IMR-90 (cell line): ENCODE measurements at regions not wholly inside any gene's neighbourhood (a gene's known extent, or its start where the extent isn't known, plus 50 kb on each side); places are given as distances from the start of the nearest gene placed in this dataset.

Experiments
- ATAC-seq: fragments of 200-7000 bp; cut with Tn5 transposase; 2 replicates; pipeline ENCODE4 v1.9.1; 2020; ENCODE audit warnings: low read depth, mild to moderate bottlenecking, moderate library complexity
- BruUV-seq: library from RNA; stranded (reverse); fragments of 400-500 nt; replicated peaks from 2 replicates; lab custom pipeline; 2021; lab: Mats Ljungman, UMichigan
- CTCF ChIA-PET: fragments of 300-600 bp; formaldehyde crosslinking; extraction: SDS; loops from one replicate; lab custom pipeline; 2021; ENCODE audit warnings: antibody characterized with exemption; lab: Yijun Ruan, JAX
- POLR2A ChIA-PET: fragments of 300-600 bp; sonication (Branson Sonifier 250); formaldehyde crosslinking; loops from one replicate; lab custom pipeline; 2022; ENCODE audit warnings: antibody characterized with exemption; ENCODE audit not compliant: unreplicated experiment; lab: Charles Lee
- DNase-seq: peaks from one replicate; pipeline ENCODE4 v3.0.0; 2013
- H2AFZ ChIP-seq: replicated peaks from 2 replicates; pipeline ENCODE3; 2013; ENCODE audit warnings: low read length, mild to moderate bottlenecking; ENCODE audit not compliant: poor library complexity
- H2AK5ac ChIP-seq: 2 replicates; pipeline ENCODE4 v1.6.1; 2013; ENCODE audit warnings: low read depth, low read length, inconsistent platforms
- H2AK9ac ChIP-seq: replicated peaks from 2 replicates; pipeline ENCODE3; 2013; ENCODE audit warnings: mild to moderate bottlenecking, low read depth, low read length, moderate library complexity; ENCODE audit not compliant: poor library complexity
- H2BK120ac ChIP-seq: 2 replicates; pipeline ENCODE4 v1.6.1; 2013; ENCODE audit warnings: low read depth, low read length, inconsistent platforms
- H2BK15ac ChIP-seq: 3 replicates; pipeline ENCODE4 v1.6.1; 2013; ENCODE audit warnings: low read depth, low read length, inconsistent platforms
- H2BK20ac ChIP-seq: 2 replicates; pipeline ENCODE4 v1.6.1; 2013; ENCODE audit warnings: low read depth, mild to moderate bottlenecking, inconsistent platforms, low read length, moderate library complexity
- H2BK5ac ChIP-seq: 2 replicates; pipeline ENCODE4 v1.6.1; 2013; ENCODE audit warnings: mild to moderate bottlenecking, low read depth, low read length, inconsistent platforms; ENCODE audit not compliant: poor library complexity, severe bottlenecking
- H3K14ac ChIP-seq: replicated peaks from 2 replicates; pipeline ENCODE4 v1.6.1; 2013; ENCODE audit warnings: low read depth, low read length, inconsistent platforms
- H3K18ac ChIP-seq: 2 replicates; pipeline ENCODE4 v1.6.1; 2013; ENCODE audit warnings: low read depth, low read length, control low read depth
- H3K23ac ChIP-seq: 2 replicates; pipeline ENCODE4 v1.6.1; 2013; ENCODE audit warnings: low read depth, low read length, inconsistent platforms
- H3K27ac ChIP-seq: 2 replicates; pipeline ENCODE4 v1.5.1; 2013; ENCODE audit warnings: mild to moderate bottlenecking, control low read depth, low read length; ENCODE audit not compliant: insufficient read depth
- H3K27me3 ChIP-seq: 2 replicates; pipeline ENCODE4 v1.6.1; 2013; ENCODE audit warnings: low read length; ENCODE audit not compliant: control insufficient read depth, insufficient read depth
- H3K36me3 ChIP-seq: 2 replicates; pipeline ENCODE4 v1.6.1; 2013; ENCODE audit warnings: low read length, mixed read lengths; ENCODE audit not compliant: control insufficient read depth, insufficient read depth
- H3K4ac ChIP-seq: 2 replicates; pipeline ENCODE4 v1.6.1; 2013; ENCODE audit warnings: low read depth, low read length, inconsistent platforms
- H3K4me1 ChIP-seq: 2 replicates; pipeline ENCODE4 v1.6.1; 2013; ENCODE audit warnings: low read length, mixed read lengths; ENCODE audit not compliant: control insufficient read depth, insufficient read depth
- H3K4me2 ChIP-seq: 2 replicates; pipeline ENCODE4 v1.6.1; 2013; ENCODE audit warnings: low read depth, mild to moderate bottlenecking, control low read depth, low read length, moderate library complexity
- H3K4me3 ChIP-seq: 2 replicates; pipeline ENCODE4 v1.5.1; 2013; ENCODE audit warnings: low read depth, mild to moderate bottlenecking, control low read depth, low read length, moderate library complexity; ENCODE audit not compliant: insufficient read depth
- H3K56ac ChIP-seq: 2 replicates; pipeline ENCODE4 v1.6.1; 2013; ENCODE audit warnings: low read length, inconsistent platforms; ENCODE audit not compliant: insufficient read depth; ENCODE audit errors: extremely low read depth
- H3K79me1 ChIP-seq, 2 experiments: 2 replicates each; pipeline ENCODE4 v1.6.1; 2013; ENCODE audit warnings: low read length in 2 of 2, inconsistent platforms in 1 of 2, low read depth in 1 of 2
- H3K9ac ChIP-seq: 2 replicates; pipeline ENCODE4 v1.6.1; 2013; ENCODE audit warnings: low read depth, low read length, control low read depth
- H3K9me1 ChIP-seq: 2 replicates; pipeline ENCODE4 v1.6.1; 2013; ENCODE audit warnings: low read length, inconsistent platforms; ENCODE audit not compliant: insufficient read depth
- H3K9me3 ChIP-seq: 2 replicates; pipeline ENCODE4 v1.6.1; 2013; ENCODE audit warnings: low read length; ENCODE audit not compliant: control insufficient read depth, insufficient read depth
- H4K20me1 ChIP-seq: 2 replicates; pipeline ENCODE4 v1.6.1; 2013; ENCODE audit warnings: low read length, inconsistent platforms; ENCODE audit not compliant: insufficient read depth
- H4K5ac ChIP-seq: 2 replicates; pipeline ENCODE4 v1.6.1; 2013; ENCODE audit warnings: mild to moderate bottlenecking, low read depth, low read length, control low read depth
- H4K8ac ChIP-seq, 2 experiments: 2 replicates each; pipeline ENCODE4 v1.6.1; 2013; ENCODE audit warnings: low read depth in 2 of 2, low read length in 2 of 2, control low read depth in 1 of 2, inconsistent platforms in 1 of 2
- H4K91ac ChIP-seq: 2 replicates; pipeline ENCODE4 v1.6.1; 2013; ENCODE audit warnings: low read depth, low read length, inconsistent platforms; ENCODE audit not compliant: insufficient read depth
- BHLHE40 ChIP-seq: fragments of 150-350 bp; IDR thresholded peaks from 2 replicates; pipeline ENCODE4 v1.6.1; 2016; ENCODE audit warnings: mild to moderate bottlenecking, low read depth, low read length
- CEBPB ChIP-seq: IDR thresholded peaks from 2 replicates; pipeline ENCODE4 v1.6.1; 2012; ENCODE audit warnings: low read depth, low read length, improper control_type of control experiment
- ELK1 ChIP-seq: fragments of 150-350 bp; IDR thresholded peaks from 2 replicates; pipeline ENCODE4 v1.6.1; 2016; ENCODE audit warnings: low read depth, mild to moderate bottlenecking, low read length, moderate library complexity, borderline replicate concordance
- FOS ChIP-seq: fragments of 150-350 bp; IDR thresholded peaks from 2 replicates; pipeline ENCODE4 v1.6.1; 2016; ENCODE audit warnings: low read depth, low read length
- MAFK ChIP-seq: IDR thresholded peaks from 2 replicates; pipeline ENCODE4 v1.6.1; 2012; ENCODE audit warnings: low read depth, low read length, improper control_type of control experiment
- MAZ ChIP-seq: IDR thresholded peaks from 2 replicates; pipeline ENCODE4 v1.6.1; 2012; ENCODE audit warnings: low read depth, mild to moderate bottlenecking, low read length, improper control_type of control experiment, moderate library complexity, borderline replicate concordance
- NFE2L2 ChIP-seq: fragments of 150-350 bp; IDR thresholded peaks from 2 replicates; pipeline ENCODE4 v1.6.1; 2016; ENCODE audit warnings: low read depth, mild to moderate bottlenecking, low read length
- RFX5 ChIP-seq: IDR thresholded peaks from 2 replicates; pipeline ENCODE4 v1.8.0; 2012; ENCODE audit warnings: low read depth, mild to moderate bottlenecking, low read length, moderate library complexity
- USF2 ChIP-seq: fragments of 150-350 bp; IDR thresholded peaks from 2 replicates; pipeline ENCODE4 v1.6.1; 2017; ENCODE audit warnings: mild to moderate bottlenecking, antibody characterized with exemption, low read length, low read depth
- WGBS, 2 experiments: methylation state at CpG; one replicate each; pipeline versions ENCODE4 v1.1.5 to v1.1.7; 2013; ENCODE audit warnings: missing lambda C conversion rate in 2 of 2; ENCODE audit not compliant: insufficient read length in 1 of 2; ENCODE audit errors: extremely low coverage in 2 of 2; 5-methylcytosine and 5-hydroxymethylcytosine counted together
- dilution Hi-C: fragments of 300-500 bp; cut with HindIII; formaldehyde crosslinking; loops from one replicate; pipeline ENCODE4 v1.14.3; 2018; ENCODE audit warnings: low sequenced_read_pairs; ENCODE audit not compliant: unreplicated experiment
- in situ Hi-C: fragments of 300-500 bp; cut with MboI; formaldehyde crosslinking; loops from 3 replicates; pipeline ENCODE4 v1.14.3; 2019; ENCODE audit warnings: low sequenced_read_pairs, inconsistent platforms, mixed read lengths
- intact Hi-C: fragments of 100-400 bp; cut with micrococcal nuclease; formaldehyde crosslinking; loops from 2 replicates; pipeline ENCODE4 v1.10.0; 2022

DNA sequence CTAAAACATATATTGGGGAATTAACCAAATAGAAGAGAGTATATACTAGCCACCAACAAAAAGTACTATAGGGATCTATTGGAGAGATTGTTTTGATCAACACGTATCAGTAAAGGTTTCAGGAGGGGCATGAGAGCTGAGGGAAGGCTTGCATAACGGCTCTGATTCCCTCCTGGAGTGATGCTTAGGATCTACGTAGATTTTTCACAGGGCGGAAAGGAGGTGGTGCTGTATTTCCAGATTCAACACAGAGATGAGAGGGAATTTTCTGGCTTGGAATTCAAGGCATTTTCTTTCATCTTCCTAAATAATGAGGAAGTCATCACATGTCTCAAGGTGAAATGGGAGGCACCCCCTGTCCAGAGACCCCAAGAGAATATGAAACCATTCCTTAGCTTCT lies 443.8 kb downstream of the CMPK2 start:
- no peak overlapping the region for H2BK120ac ChIP-seq
- no peaks in the 10 kb centered on the region for H3K79me1 ChIP-seq
- BruUV-seq = no TSS peak
- H4K91ac ChIP-seq = no peak overlapping the region
- H3K36me3 ChIP-seq = no peaks in the 10 kb centered on the region
- H4K5ac ChIP-seq = no peak overlapping the region
- dilution Hi-C loops (no loop called here), intact Hi-C loops (no loop called here), in situ Hi-C loops (no loop called here)
- WGBS, 2 experiments = no CpG with 5 or more reads among the region's 4 CpGs
- no peak for ATAC-seq
- CTCF ChIA-PET = no interaction called here
- H4K8ac ChIP-seq = no peak overlapping the region
- H2AFZ ChIP-seq = no peak overlapping the region
- no peak overlapping the region for H3K9ac ChIP-seq
- no peak for TF ChIP-seq USF2
- no peak for TF ChIP-seq NFE2L2
- no peak for TF ChIP-seq BHLHE40
- TF ChIP-seq RFX5 = no peak
- no peak for TF ChIP-seq ELK1
- no peak for TF ChIP-seq MAFK
- no peak for TF ChIP-seq MAZ
- TF ChIP-seq FOS = no peak
- no peak for TF ChIP-seq CEBPB
- H3K27ac ChIP-seq = no peak overlapping the region
- POLR2A ChIA-PET = no interaction called here
- H3K9me3 ChIP-seq = no peaks in the 10 kb centered on the region
- no peak overlapping the region for H2AK5ac ChIP-seq
- no peak overlapping the region for H3K4me3 ChIP-seq
- no peaks in the 10 kb centered on the region for H4K20me1 ChIP-seq
- peaks cover 2% of the 10 kb centered on the region; the same call in 1 of the 2 replicates for H3K4me1 ChIP-seq
- H3K14ac ChIP-seq = no peak overlapping the region
- H3K9me1 ChIP-seq = no peaks in the 10 kb centered on the region
- no peak overlapping the region for H3K56ac ChIP-seq
- DNase-seq = no peak
- H3K4me2 ChIP-seq = no peak overlapping the region
- no peak overlapping the region for H3K4ac ChIP-seq
- H3K23ac ChIP-seq = no peak overlapping the region
- no peak overlapping the region for H2AK9ac ChIP-seq
- no peak overlapping the region for H2BK5ac ChIP-seq
- no peak overlapping the region for H3K18ac ChIP-seq
- H3K27me3 ChIP-seq = no peaks in the 10 kb centered on the region
- no peak overlapping the region for H2BK15ac ChIP-seq
- no peak overlapping the region; the same call in 1 of the 2 replicates for H2BK20ac ChIP-seq
